ENCODE measurements at regions not wholly inside any gene's neighbourhood (a gene's known extent, or its start where the extent isn't known, plus 50 kb on each side); places are given as distances from the start of the nearest gene placed in this dataset.

GRCh38 chr9:89794918-89795317 lies 190.1 kb downstream of the GADD45G start:
- TF ChIP-seq POLR2AphosphoS5 (IDR thresholded peaks at IDR 0.05) (no peak), CTCF (IDR thresholded peaks at IDR 0.05) (no peak), POLR2A (IDR thresholded peaks at IDR 0.05) (no peak), EP300 (IDR thresholded peaks at IDR 0.05) (no peak)

Data from suprapubic skin (tissue), 4 donors.